Activated CD4-positive, alpha-beta T cell treated with anti-CD3 and anti-CD28 coated beads for 24 hours (primary cell): ENCODE measurements at regions not wholly inside any gene's neighbourhood (a gene's known extent, or its start where the extent isn't known, plus 50 kb on each side); places are given as distances from the start of the nearest gene placed in this dataset.

Experiments
- DNase-seq, 2 donors: peaks; one replicate each; pipeline ENCODE4 v3.0.0-alpha.2; 2020; ENCODE audit warnings: low read depth in 2 of 2

- DNase-seq = no peak
Measured at GRCh38 chr2:121860033-121860757, 104.7 kb downstream of the TSN start.

- DNase-seq = no peak
Measured at GRCh38 chr2:121860758-121861227, 105.3 kb downstream of the TSN start.

- DNase-seq = no peak
Measured at GRCh38 chr2:121862286-121862685, 106.8 kb downstream of the TSN start.

- DNase-seq = no peak
Measured at GRCh38 chr2:121865914-121866313, 110.5 kb downstream of the TSN start.

GRCh38 chr2:121866789-121867188 lies 111.3 kb downstream of the TSN start:
- DNase-seq = no peak

GRCh38 chr2:121868652-121869051 lies 113.2 kb downstream of the TSN start:
- DNase-seq = no peak

- no peak for DNase-seq
Measured at GRCh38 chr2:121869363-121869762, 113.9 kb downstream of the TSN start.

- DNase-seq = no peak
Measured at GRCh38 chr2:121869873-121870272, 114.4 kb downstream of the TSN start.

GRCh38 chr2:121872651-121873050 lies 117.2 kb downstream of the TSN start:
- DNase-seq = no peak

- no peak for DNase-seq
Measured at GRCh38 chr2:121873864-121874263, 118.4 kb downstream of the TSN start.

GRCh38 chr2:121875585-121876185 lies 120.2 kb downstream of the TSN start:
- DNase-seq = no peak

- no peak for DNase-seq
Measured at GRCh38 chr2:121877366-121877765, 121.9 kb downstream of the TSN start.

GRCh38 chr2:121880283-121880682 lies 124.8 kb downstream of the TSN start:
- no peak for DNase-seq

- no peak for DNase-seq
Measured at GRCh38 chr2:121881038-121881437, 125.6 kb downstream of the TSN start.

GRCh38 chr2:121881950-121882349 lies 126.5 kb downstream of the TSN start:
- no peak for DNase-seq

GRCh38 chr2:121884078-121884477 lies 128.6 kb downstream of the TSN start:
- no peak for DNase-seq

- no peak for DNase-seq
Measured at GRCh38 chr2:121884511-121884921, 129.1 kb downstream of the TSN start.

GRCh38 chr2:121886059-121886458 lies 130.6 kb downstream of the TSN start:
- DNase-seq = no peak

GRCh38 chr2:121887513-121888188 lies 132.2 kb downstream of the TSN start:
- DNase-seq = no peak

GRCh38 chr2:121888189-121888557 lies 132.7 kb downstream of the TSN start:
- peak in 1 of 2 donors; percentile 17 for DNase-seq

- DNase-seq = no peak
Measured at GRCh38 chr2:121890041-121890440, 134.6 kb downstream of the TSN start.

- DNase-seq = no peak
Measured at GRCh38 chr2:121895723-121896571, 140.5 kb downstream of the TSN start.
